C4-2B (cell line): ENCODE measurements at regions not wholly inside any gene's neighbourhood (a gene's known extent, or its start where the extent isn't known, plus 50 kb on each side); places are given as distances from the start of the nearest gene placed in this dataset.

Experiments used
- ZFX ChIP-seq: fragments of 450-650 bp; IDR thresholded peaks from 2 replicates; pipeline ENCODE4 v1.6.1; 2017
- TF ChIP-seq, protein P1 (sequence below): fragments of 450-650 bp; conservative IDR thresholded peaks from 2 replicates; pipeline ENCODE4 v1.5.1; 2017; ENCODE audit warnings: mild to moderate bottlenecking

DNA sequence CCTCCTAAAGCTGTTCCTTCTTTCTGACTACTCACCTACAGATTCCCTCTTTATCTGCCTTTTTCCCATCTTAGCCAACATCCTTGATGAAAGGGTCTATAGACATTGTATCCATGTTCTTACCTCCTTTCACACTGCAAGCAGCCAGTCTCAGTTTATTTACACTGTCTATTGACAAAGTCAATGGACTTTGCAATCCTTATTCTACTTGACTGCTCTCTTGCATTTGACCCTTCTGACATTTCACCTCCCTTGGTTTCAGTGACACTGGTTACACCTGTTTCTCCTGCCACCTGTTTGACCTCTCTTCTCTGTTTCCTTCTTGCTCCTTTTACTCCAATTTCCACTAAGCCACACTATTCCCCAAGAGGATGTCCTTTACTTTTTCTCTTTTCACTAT lies 224.0 kb upstream of the SNX7 start:
- TF ChIP-seq, protein P1, sequence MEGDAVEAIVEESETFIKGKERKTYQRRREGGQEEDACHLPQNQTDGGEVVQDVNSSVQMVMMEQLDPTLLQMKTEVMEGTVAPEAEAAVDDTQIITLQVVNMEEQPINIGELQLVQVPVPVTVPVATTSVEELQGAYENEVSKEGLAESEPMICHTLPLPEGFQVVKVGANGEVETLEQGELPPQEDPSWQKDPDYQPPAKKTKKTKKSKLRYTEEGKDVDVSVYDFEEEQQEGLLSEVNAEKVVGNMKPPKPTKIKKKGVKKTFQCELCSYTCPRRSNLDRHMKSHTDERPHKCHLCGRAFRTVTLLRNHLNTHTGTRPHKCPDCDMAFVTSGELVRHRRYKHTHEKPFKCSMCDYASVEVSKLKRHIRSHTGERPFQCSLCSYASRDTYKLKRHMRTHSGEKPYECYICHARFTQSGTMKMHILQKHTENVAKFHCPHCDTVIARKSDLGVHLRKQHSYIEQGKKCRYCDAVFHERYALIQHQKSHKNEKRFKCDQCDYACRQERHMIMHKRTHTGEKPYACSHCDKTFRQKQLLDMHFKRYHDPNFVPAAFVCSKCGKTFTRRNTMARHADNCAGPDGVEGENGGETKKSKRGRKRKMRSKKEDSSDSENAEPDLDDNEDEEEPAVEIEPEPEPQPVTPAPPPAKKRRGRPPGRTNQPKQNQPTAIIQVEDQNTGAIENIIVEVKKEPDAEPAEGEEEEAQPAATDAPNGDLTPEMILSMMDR: no peak
- no peak for TF ChIP-seq ZFX
